WTC11 (cell line): ENCODE measurements at regions not wholly inside any gene's neighbourhood (a gene's known extent, or its start where the extent isn't known, plus 50 kb on each side); places are given as distances from the start of the nearest gene placed in this dataset.

ENCODE experiments used
- ATAC-seq: fragments of 200-7000 bp; cut with Tn5 transposase; 2 replicates; pipeline ENCODE4 v1.10.0; 2021; ENCODE audit warnings: mild to moderate bottlenecking, moderate library complexity
- CTCF ChIA-PET: fragments of 300-600 bp; sonication (Branson Sonifier 250); formaldehyde crosslinking; loops from one replicate; lab custom pipeline; 2021; ENCODE audit warnings: antibody characterized with exemption; lab: Charles Lee
- POLR2A ChIA-PET: fragments of 350-600 bp; sonication (Branson Sonifier 250); formaldehyde crosslinking; loops from one replicate; lab custom pipeline; 2021; ENCODE audit warnings: antibody characterized with exemption; lab: Charles Lee
- DNase-seq: peaks from one replicate; pipeline ENCODE4 v3.0.0; 2021; ENCODE audit warnings: low spot score
- H3K27ac Mint-ChIP-seq: 2 replicates; pipeline ENCODE4 v1.8.0; 2021; ENCODE audit warnings: mixed read lengths
- H3K27me3 Mint-ChIP-seq: 2 replicates; pipeline ENCODE4 v1.8.0; 2021; ENCODE audit warnings: low read depth, mild to moderate bottlenecking, moderate library complexity, mixed read lengths
- H3K36me3 Mint-ChIP-seq: 2 replicates; pipeline ENCODE4 v1.8.0; 2021; ENCODE audit warnings: mixed read lengths
- H3K4me1 Mint-ChIP-seq: 2 replicates; pipeline ENCODE4 v1.8.0; 2022; ENCODE audit warnings: mixed read lengths
- H3K4me3 Mint-ChIP-seq: 2 replicates; pipeline ENCODE4 v1.8.0; 2021; ENCODE audit warnings: mild to moderate bottlenecking, moderate library complexity, mixed read lengths
- H3K9me3 Mint-ChIP-seq: 2 replicates; pipeline ENCODE4 v1.8.0; 2021; ENCODE audit warnings: mixed read lengths
- CREB1 ChIP-seq: sonication (generic); formaldehyde crosslinking; IDR thresholded peaks from 2 replicates; pipeline ENCODE4 v1.8.0; 2023; ENCODE audit warnings: mild to moderate bottlenecking, missing genetic modification reagents
- CREM ChIP-seq: sonication (generic); formaldehyde crosslinking; IDR thresholded peaks from 2 replicates; pipeline ENCODE4 v1.8.1; 2022; ENCODE audit warnings: mild to moderate bottlenecking, missing genetic modification reagents, moderate library complexity
- ESRRA ChIP-seq: sonication (generic); formaldehyde crosslinking; IDR thresholded peaks from 2 replicates; pipeline ENCODE4 v1.8.1; 2022; ENCODE audit warnings: mild to moderate bottlenecking, missing genetic modification reagents, borderline replicate concordance
- FOXJ3 ChIP-seq: sonication (generic); formaldehyde crosslinking; IDR thresholded peaks from 2 replicates; pipeline ENCODE4 v1.9.0; 2021; ENCODE audit warnings: missing genetic modification reagents, mild to moderate bottlenecking, borderline replicate concordance
- GRHL2 ChIP-seq: fragments of 250-450 bp; sonication (Bioruptor Pico); IDR thresholded peaks from 2 replicates; pipeline ENCODE4 v1.8.0; 2022; ENCODE audit warnings: mild to moderate bottlenecking, moderate library complexity; ENCODE audit not compliant: insufficient replicate concordance, severe bottlenecking
- GTF2I ChIP-seq: fragments of 250-450 bp; sonication (Bioruptor Pico); conservative IDR thresholded peaks from 2 replicates; pipeline ENCODE4 v1.4.0; 2021; ENCODE audit warnings: mild to moderate bottlenecking
- HMGA2 ChIP-seq: fragments of 250-450 bp; sonication (Bioruptor Pico); IDR thresholded peaks from 2 replicates; pipeline ENCODE4 v1.4.0; 2021; ENCODE audit warnings: mild to moderate bottlenecking, moderate library complexity
- NFE2L1 ChIP-seq: sonication (generic); formaldehyde crosslinking; IDR thresholded peaks from 2 replicates; pipeline ENCODE4 v1.8.1; 2023; ENCODE audit warnings: missing genetic modification reagents
- NR2C2 ChIP-seq: sonication (generic); formaldehyde crosslinking; IDR thresholded peaks from 2 replicates; pipeline ENCODE4 v1.8.0; 2022; ENCODE audit warnings: mild to moderate bottlenecking, missing genetic modification reagents
- SMAD4 ChIP-seq: sonication (generic); formaldehyde crosslinking; IDR thresholded peaks from 2 replicates; pipeline ENCODE4 v1.8.0; 2022; ENCODE audit warnings: mild to moderate bottlenecking, missing genetic modification reagents
- ZNF121 ChIP-seq: sonication (generic); formaldehyde crosslinking; IDR thresholded peaks from 2 replicates; pipeline ENCODE4 v1.8.0; 2023; ENCODE audit warnings: missing genetic modification reagents
- ZNF263 ChIP-seq: sonication (generic); formaldehyde crosslinking; IDR thresholded peaks from 2 replicates; pipeline ENCODE4 v1.8.1; 2022; ENCODE audit warnings: low read depth, mild to moderate bottlenecking, moderate library complexity, missing genetic modification reagents
- ZNF416 ChIP-seq: fragments of 250-450 bp; sonication (Bioruptor Pico); IDR thresholded peaks from 2 replicates; pipeline ENCODE4 v1.9.0; 2021; ENCODE audit warnings: mild to moderate bottlenecking, inconsistent platforms
- ZNF423 ChIP-seq: fragments of 250-450 bp; sonication (Bioruptor Pico); IDR thresholded peaks from 2 replicates; pipeline ENCODE4 v2.1.2; 2022; ENCODE audit warnings: mild to moderate bottlenecking, moderate library complexity
- TF ChIP-seq, protein P1 (sequence below): sonication (generic); formaldehyde crosslinking; IDR thresholded peaks from 2 replicates; pipeline ENCODE4 v1.8.1; 2022; ENCODE audit warnings: mild to moderate bottlenecking, missing genetic modification reagents, moderate library complexity, borderline replicate concordance
- TF ChIP-seq, protein P2 (sequence below): sonication (generic); formaldehyde crosslinking; IDR thresholded peaks from 2 replicates; pipeline ENCODE4 v1.8.1; 2023; ENCODE audit warnings: mild to moderate bottlenecking, missing genetic modification reagents, borderline replicate concordance
- TF ChIP-seq, protein P3 (sequence below): fragments of 250-450 bp; sonication (Bioruptor Pico); IDR thresholded peaks from 2 replicates; pipeline ENCODE4 v1.8.0; 2021; ENCODE audit warnings: mild to moderate bottlenecking
- TF ChIP-seq, protein P4 (sequence below): sonication (generic); formaldehyde crosslinking; IDR thresholded peaks from 2 replicates; pipeline ENCODE4 v1.8.0; 2022; ENCODE audit warnings: mild to moderate bottlenecking, missing genetic modification reagents
- TF ChIP-seq, protein P5 (sequence below): sonication (generic); formaldehyde crosslinking; IDR thresholded peaks from 2 replicates; pipeline ENCODE4 v1.8.0; 2023; ENCODE audit warnings: mild to moderate bottlenecking, missing genetic modification reagents

DNA sequence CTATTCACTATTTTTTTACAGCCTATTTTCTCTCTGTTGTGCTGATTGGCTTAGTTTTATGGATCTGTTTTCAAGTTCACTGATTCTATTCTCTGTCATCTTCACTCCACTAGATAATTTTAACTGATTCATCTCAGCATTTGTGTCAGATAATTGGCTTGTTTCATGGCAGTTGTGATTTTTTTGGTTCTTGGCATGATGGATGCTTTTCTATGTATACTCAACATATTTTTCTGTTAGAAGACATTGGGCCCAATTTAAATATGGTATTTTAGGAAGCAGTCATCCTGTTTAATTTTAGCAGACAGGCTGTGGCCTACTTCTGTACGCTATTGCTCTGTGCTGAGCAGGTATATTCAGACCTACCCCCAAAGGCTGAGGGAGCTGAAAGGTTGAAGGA is 1865.3 kb upstream of the ACO1 start:
- H3K4me1 Mint-ChIP-seq, result no peaks in the 10 kb centered on the region
- POLR2A ChIA-PET, result no interaction called here
- CTCF ChIA-PET, result no interaction called here
- peaks cover 21% of the 10 kb centered on the region for H3K9me3 Mint-ChIP-seq
- H3K36me3 Mint-ChIP-seq, result peaks cover 19% of the 10 kb centered on the region
- no peak overlapping the region for H3K4me3 Mint-ChIP-seq
- TF ChIP-seq ZNF263, result no peak
- TF ChIP-seq, protein P1, sequence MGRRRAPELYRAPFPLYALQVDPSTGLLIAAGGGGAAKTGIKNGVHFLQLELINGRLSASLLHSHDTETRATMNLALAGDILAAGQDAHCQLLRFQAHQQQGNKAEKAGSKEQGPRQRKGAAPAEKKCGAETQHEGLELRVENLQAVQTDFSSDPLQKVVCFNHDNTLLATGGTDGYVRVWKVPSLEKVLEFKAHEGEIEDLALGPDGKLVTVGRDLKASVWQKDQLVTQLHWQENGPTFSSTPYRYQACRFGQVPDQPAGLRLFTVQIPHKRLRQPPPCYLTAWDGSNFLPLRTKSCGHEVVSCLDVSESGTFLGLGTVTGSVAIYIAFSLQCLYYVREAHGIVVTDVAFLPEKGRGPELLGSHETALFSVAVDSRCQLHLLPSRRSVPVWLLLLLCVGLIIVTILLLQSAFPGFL (CRISPR knock-in tag), result no peak
- no peak for TF ChIP-seq FOXJ3
- no peak for TF ChIP-seq NFE2L1 (CRISPR knock-in tag)
- no peak for TF ChIP-seq ZNF121 (CRISPR knock-in tag)
- no peak for TF ChIP-seq CREM (CRISPR knock-in tag)
- TF ChIP-seq, protein P2, sequence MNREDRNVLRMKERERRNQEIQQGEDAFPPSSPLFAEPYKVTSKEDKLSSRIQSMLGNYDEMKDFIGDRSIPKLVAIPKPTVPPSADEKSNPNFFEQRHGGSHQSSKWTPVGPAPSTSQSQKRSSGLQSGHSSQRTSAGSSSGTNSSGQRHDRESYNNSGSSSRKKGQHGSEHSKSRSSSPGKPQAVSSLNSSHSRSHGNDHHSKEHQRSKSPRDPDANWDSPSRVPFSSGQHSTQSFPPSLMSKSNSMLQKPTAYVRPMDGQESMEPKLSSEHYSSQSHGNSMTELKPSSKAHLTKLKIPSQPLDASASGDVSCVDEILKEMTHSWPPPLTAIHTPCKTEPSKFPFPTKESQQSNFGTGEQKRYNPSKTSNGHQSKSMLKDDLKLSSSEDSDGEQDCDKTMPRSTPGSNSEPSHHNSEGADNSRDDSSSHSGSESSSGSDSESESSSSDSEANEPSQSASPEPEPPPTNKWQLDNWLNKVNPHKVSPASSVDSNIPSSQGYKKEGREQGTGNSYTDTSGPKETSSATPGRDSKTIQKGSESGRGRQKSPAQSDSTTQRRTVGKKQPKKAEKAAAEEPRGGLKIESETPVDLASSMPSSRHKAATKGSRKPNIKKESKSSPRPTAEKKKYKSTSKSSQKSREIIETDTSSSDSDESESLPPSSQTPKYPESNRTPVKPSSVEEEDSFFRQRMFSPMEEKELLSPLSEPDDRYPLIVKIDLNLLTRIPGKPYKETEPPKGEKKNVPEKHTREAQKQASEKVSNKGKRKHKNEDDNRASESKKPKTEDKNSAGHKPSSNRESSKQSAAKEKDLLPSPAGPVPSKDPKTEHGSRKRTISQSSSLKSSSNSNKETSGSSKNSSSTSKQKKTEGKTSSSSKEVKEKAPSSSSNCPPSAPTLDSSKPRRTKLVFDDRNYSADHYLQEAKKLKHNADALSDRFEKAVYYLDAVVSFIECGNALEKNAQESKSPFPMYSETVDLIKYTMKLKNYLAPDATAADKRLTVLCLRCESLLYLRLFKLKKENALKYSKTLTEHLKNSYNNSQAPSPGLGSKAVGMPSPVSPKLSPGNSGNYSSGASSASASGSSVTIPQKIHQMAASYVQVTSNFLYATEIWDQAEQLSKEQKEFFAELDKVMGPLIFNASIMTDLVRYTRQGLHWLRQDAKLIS, result no peak
- no peak for TF ChIP-seq ZNF423
- TF ChIP-seq CREB1 (CRISPR knock-in tag), result no peak
- TF ChIP-seq, protein P3, sequence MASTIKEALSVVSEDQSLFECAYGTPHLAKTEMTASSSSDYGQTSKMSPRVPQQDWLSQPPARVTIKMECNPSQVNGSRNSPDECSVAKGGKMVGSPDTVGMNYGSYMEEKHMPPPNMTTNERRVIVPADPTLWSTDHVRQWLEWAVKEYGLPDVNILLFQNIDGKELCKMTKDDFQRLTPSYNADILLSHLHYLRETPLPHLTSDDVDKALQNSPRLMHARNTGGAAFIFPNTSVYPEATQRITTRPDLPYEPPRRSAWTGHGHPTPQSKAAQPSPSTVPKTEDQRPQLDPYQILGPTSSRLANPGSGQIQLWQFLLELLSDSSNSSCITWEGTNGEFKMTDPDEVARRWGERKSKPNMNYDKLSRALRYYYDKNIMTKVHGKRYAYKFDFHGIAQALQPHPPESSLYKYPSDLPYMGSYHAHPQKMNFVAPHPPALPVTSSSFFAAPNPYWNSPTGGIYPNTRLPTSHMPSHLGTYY, result no peak
- no peak for TF ChIP-seq ESRRA (CRISPR knock-in tag)
- no peak for TF ChIP-seq SMAD4 (CRISPR knock-in tag)
- TF ChIP-seq ZNF416 (CRISPR knock-in tag), result no peak
- TF ChIP-seq, protein P4, sequence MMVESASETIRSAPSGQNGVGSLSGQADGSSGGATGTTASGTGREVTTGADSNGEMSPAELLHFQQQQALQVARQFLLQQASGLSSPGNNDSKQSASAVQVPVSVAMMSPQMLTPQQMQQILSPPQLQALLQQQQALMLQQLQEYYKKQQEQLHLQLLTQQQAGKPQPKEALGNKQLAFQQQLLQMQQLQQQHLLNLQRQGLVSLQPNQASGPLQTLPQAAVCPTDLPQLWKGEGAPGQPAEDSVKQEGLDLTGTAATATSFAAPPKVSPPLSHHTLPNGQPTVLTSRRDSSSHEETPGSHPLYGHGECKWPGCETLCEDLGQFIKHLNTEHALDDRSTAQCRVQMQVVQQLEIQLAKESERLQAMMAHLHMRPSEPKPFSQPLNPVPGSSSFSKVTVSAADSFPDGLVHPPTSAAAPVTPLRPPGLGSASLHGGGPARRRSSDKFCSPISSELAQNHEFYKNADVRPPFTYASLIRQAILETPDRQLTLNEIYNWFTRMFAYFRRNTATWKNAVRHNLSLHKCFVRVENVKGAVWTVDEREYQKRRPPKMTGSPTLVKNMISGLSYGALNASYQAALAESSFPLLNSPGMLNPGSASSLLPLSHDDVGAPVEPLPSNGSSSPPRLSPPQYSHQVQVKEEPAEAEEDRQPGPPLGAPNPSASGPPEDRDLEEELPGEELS, result no peak
- no peak for TF ChIP-seq GRHL2 (CRISPR knock-in tag)
- TF ChIP-seq HMGA2 (CRISPR knock-in tag), result no peak
- TF ChIP-seq, protein P5, sequence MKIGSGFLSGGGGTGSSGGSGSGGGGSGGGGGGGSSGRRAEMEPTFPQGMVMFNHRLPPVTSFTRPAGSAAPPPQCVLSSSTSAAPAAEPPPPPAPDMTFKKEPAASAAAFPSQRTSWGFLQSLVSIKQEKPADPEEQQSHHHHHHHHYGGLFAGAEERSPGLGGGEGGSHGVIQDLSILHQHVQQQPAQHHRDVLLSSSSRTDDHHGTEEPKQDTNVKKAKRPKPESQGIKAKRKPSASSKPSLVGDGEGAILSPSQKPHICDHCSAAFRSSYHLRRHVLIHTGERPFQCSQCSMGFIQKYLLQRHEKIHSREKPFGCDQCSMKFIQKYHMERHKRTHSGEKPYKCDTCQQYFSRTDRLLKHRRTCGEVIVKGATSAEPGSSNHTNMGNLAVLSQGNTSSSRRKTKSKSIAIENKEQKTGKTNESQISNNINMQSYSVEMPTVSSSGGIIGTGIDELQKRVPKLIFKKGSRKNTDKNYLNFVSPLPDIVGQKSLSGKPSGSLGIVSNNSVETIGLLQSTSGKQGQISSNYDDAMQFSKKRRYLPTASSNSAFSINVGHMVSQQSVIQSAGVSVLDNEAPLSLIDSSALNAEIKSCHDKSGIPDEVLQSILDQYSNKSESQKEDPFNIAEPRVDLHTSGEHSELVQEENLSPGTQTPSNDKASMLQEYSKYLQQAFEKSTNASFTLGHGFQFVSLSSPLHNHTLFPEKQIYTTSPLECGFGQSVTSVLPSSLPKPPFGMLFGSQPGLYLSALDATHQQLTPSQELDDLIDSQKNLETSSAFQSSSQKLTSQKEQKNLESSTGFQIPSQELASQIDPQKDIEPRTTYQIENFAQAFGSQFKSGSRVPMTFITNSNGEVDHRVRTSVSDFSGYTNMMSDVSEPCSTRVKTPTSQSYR, result no peak
- no peak for TF ChIP-seq GTF2I (CRISPR knock-in tag)
- no peak for TF ChIP-seq NR2C2 (CRISPR knock-in tag)
- DNase-seq, result no peak
- ATAC-seq, result no peak
- H3K27ac Mint-ChIP-seq, result no peak overlapping the region
- H3K27me3 Mint-ChIP-seq, result peaks cover 2% of the 10 kb centered on the region; the same call in 1 of the 2 replicates
